Activated CD4-positive, alpha-beta T cell treated with anti-CD3 and anti-CD28 coated beads, Interleukin-2, amount 50 U/mL, for 48 hours (primary cell): ENCODE measurements at regions not wholly inside any gene's neighbourhood (a gene's known extent, or its start where the extent isn't known, plus 50 kb on each side); places are given as distances from the start of the nearest gene placed in this dataset.

Experiments used
- DNase-seq, 2 experiments: peaks; one replicate each; pipeline ENCODE4 v3.0.0-alpha.2; 2020

DNA sequence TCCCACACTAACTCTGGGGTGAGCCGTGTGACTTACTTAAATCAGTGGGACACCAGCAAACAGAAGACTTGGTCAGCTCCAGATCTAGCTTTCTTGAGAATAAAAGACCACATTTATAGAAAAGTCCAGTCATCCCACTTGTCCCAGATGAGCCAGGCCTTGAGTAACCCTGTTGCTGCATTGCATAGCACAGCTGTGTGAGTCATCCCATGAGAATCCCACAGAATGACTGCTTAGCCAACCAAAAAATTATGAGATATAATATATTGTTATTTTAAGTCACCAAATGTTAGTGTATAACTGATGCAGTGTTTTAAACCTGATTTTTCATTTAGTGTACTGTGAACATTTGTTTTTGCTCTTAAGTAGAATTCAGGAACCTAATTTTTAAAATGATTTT lies 94.2 kb upstream of the FSHR start:
- no peak for DNase-seq

DNA sequence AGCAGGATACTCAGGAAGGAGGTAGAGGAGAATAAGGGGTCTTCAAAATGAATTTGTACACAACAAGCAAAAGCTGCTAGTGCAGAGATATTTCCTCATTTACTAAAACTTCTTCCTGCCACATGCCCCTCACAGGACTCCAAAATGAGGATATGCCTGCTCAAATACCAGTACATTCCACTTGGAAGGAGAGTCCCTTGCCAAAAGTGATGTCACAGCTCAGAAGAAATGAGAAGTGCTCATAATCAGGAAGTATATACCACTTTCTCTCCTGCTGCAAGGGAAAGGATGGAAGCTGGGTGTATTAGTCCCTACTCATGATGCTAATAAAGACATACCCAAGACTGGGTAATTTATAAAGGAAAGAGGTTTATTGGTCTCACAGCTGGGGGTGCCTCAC lies 87.7 kb upstream of the FSHR start:
- DNase-seq: no peak

DNA sequence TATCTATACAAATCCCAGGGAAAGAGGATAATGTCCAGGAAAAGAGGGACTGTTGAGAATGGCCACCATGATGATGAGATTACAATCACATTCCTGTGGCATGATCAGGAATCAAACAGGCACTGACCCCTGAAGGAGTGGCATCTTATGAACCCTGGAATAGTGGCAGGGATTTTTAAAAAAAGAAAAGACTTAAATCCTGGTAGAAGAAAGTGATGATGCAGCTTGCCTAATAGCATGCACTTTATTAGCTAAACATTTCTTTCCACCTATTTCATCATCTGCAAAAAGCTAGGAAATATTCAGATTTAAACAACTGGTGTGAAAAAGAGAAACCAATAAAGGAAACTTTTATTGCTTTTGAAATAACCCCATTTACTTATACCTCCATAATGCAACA lies 87.2 kb upstream of the FSHR start:
- no peak for DNase-seq

DNA sequence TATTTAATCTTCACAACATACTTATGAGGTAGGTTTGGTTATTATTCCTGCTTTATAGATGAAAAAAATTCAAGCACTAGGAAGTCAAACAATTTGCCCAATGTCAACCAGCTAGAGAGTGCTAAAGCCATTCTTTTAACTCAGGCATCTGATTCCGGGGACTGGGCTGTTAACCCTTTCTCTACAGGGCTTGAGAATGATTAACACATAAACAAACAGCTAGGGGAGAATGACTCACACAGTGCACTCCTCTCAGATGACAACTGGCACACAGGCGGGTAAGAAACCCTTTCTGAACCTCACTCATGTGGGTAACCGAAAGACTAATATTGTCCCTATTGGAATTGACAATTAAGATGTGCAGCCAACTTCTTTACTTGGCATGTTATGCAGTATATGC lies 86.3 kb upstream of the FSHR start:
- DNase-seq: no peak

DNA sequence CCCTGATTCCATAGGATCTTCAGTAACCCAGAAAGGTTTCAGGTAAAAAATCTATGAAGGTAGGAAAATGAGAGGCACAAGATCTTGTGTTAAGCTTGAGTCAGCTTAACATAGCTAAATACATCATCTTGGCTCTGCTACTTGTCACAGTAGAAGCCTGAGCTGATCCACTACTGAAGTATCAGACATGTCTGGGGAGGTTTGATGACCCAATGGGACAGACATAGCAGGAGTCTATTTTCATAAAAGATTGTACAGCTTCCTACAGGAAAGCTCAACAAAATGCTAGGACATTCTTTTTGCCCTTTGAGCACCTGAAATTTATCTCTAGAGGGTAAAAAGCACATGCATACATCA lies 84.3 kb upstream of the FSHR start:
- DNase-seq: no peak

DNA sequence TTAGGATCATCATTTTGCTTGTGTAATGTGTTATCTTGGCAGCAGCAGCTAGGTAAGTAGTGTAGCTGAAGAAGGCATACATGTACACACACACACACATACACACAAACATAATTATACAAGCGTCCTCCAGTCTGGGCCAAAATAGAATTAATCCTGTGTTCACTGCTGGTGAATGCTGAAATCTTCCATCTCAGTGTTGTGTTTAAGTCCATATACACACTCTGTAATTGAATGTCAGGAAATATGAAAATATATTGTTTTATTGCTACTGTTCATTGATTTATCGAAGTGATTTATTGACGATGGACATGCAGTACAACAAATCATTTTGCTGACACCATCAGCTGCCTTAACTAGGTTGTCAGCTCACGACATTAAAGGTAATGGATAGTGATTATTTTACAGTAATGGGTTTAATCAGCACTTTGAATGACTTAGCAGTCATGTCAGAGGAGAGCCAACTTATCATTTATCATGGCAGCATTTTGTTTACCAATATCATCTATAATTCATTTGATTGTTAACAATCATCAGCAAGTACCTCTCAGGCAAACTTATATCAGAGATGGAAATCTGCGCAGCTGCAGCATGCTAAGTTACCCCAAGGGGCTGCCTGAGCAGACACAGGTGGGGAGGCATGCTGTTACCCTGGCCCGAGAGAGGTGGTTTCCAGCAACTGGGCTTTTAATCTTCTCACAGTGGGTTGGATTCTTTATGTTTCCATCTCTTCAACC lies 83.7 kb upstream of the FSHR start:
- no peak for DNase-seq

DNA sequence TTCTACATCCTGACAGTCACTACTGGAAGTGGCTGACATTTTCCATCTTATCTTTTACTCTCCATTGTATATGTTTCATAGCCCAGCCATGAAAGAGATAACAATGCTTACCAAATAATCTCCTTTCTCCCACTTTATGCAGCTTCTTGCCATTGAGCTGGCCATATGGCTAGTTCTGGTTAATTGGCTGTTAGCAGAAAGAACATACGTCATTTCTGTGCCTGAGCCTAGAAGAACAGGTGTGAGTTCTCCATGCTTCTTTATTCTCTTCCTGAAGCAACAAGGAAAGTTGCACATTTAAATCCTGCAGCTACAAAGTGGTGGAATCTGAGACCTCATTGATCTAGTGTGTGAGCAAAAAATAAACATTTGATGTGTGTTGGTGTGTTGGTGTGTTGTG lies 82.0 kb upstream of the FSHR start:
- DNase-seq: no peak

DNA sequence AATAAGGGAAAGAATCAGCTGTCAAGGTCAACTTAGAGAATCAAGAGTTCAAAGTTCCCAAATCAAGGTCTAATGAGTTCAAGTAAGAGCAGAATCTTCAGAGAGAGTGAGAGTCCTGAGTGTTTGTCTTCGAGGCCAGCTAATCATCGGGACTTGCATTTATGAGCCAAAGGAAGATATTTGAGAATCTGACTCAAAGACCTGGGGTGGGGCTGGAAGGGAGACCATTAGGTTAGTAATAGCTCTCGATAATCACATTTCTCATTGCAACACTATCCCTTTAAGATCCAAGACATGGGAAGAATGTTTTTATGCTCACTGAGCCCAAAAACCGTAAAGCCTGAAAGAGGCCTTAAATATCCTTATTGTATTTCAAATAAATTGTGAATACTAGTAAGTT lies 72.0 kb upstream of the FSHR start:
- no peak for DNase-seq

DNA sequence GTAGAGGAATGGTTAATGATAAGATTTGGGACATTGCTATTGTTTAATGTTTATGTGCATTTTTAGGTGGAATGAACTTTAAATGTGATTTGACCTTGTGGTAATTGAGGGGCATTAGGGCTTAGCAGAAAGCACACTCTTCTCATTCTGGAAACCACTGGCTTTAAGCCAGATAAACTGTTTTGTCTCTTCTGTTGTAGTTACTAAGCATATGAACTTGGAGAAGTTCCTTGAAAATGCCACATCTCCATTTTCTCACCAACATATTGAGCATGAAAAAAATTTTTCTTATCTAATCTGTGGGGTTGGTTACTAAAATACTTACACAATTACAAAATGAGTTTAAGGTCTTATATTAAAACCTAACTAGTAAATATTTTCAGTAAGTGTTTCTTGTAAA lies 70.8 kb upstream of the FSHR start:
- no peak for DNase-seq

DNA sequence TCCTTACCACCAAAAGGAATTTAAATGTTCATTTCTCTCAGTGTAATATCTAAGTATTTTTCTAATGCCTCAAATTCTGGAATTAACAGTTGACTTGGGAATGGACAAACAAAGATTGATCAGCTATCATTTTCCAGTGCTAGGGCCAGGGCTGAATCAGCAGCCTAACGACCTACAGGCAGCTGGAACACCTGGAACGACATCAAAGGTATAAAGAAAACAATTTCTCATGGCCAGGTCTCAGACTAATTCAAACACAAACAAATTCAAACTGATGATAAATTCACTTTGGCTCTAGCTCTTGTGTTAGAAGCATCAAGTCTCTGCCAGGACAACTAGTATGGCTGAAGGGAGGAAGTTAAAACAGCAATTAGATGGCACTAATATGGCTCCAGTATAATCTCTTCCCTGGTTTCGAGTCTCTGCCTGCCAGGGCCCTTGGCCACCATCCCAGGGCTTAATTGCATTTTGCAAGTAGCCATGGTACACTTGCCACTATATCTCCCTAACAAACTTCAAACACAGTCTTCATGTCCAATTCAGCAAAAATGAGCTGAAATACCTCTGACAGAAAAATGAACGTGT lies 70.2 kb upstream of the FSHR start:
- no peak for DNase-seq

DNA sequence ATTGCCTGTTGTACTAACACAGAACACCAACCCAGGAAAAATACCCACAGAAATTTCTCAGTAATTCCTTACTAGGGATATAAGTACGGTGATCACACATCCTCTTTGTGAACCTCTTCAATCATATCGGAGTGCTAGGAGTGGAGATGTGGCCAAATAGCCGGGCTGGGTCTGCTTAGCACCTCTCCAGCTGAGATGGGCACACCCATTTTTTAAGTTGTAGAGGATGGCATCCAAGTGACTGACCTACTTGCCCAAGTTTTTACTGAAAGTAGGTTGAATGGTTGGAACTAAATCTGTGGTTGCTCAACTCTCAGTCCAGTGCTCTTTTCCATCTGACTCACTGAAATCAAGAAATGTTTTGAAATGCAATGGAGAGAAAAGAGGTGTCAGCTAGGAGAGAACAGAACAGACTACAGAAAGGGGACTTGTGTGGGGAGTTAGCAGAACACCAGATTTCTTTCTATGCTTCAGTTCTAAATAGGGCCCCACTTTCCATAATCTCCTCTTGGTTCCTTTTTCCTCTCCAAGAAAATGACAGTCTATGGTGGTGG lies 68.7 kb upstream of the FSHR start:
- DNase-seq: no peak

DNA sequence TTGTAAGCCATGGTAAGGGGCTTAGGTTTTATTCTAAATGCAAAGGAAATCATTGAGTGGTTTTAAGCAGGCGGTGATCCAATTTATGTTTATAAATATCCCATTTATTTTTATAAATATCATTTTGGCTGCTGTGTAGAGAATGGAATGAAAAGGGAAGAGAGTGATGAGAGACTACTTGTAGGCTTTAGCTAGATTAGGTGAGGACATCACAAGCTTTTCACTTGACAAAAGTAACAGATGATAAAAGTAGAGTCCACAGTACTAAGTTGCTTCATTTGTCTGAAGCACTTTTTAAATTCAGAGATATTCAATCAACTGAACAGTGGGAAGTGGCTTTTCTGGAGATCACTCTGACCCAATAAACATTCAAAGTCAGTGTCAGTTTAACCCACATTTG lies 65.4 kb upstream of the FSHR start:
- DNase-seq: no peak

DNA sequence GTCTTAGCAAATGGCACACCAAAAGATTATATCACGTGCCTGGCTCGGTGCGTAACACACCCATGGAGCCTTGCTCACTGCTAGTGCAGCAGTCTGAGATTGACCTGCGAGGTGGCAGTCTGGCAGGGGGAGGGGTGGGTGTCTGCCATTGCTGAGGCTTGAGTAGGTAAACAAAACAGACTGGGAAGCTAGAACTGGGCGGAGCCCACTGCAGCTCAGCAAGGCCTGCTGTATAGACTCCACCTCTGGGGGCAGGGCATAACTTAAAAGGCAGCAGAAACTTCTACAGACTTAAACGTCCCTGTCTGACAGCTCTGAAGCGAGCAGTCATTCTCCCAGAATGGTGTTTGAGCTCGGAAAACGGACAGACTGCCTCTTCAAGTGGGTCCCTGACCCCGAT lies 55.9 kb upstream of the FSHR start:
- DNase-seq: no peak

DNA sequence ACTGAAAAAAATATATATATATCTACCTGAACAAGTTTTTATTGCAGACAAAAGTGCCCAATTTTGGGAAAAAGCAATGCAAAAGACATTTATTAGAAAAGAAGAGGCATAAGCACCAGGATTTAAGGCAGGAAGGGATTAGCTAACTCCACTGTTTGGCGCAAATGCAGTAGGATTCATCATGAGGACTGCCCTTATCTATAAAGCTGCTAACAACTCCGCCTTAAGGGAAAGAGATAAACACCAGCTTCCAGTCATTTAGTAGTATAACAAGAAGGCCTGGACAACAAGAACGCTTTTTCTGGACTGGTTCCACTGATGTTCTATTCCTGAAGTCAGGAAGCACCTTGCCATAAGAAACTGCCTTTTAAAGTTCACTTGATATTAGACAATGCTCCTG lies 52.9 kb upstream of the FSHR start:
- DNase-seq: no peak
